HG03159 (cell line): ENCODE measurements at regions not wholly inside any gene's neighbourhood (a gene's known extent, or its start where the extent isn't known, plus 50 kb on each side); places are given as distances from the start of the nearest gene placed in this dataset.
"Not testable (repeated sequence)": the region's sequence is repeated elsewhere in the genome, so short reads cannot be mapped to it uniquely, and the experiment has no call there.

Experiments used
- ATAC-seq: cut with Tn5 transposase; IDR thresholded peaks from one replicate; pipeline ENCODE4 v1.9.1; 2021; ENCODE audit warnings: mild to moderate bottlenecking, moderate library complexity; ENCODE audit not compliant: unreplicated experiment

GRCh38 chr4:116058129-116058528 is 944.7 kb upstream of the NDST4 start:
- ATAC-seq: no peak

- no peak for ATAC-seq
Observed at GRCh38 chr4:116055857-116056827, 942.7 kb upstream of the NDST4 start.

- no peak for ATAC-seq
Observed at GRCh38 chr4:116027311-116027710, 913.9 kb upstream of the NDST4 start.

DNA sequence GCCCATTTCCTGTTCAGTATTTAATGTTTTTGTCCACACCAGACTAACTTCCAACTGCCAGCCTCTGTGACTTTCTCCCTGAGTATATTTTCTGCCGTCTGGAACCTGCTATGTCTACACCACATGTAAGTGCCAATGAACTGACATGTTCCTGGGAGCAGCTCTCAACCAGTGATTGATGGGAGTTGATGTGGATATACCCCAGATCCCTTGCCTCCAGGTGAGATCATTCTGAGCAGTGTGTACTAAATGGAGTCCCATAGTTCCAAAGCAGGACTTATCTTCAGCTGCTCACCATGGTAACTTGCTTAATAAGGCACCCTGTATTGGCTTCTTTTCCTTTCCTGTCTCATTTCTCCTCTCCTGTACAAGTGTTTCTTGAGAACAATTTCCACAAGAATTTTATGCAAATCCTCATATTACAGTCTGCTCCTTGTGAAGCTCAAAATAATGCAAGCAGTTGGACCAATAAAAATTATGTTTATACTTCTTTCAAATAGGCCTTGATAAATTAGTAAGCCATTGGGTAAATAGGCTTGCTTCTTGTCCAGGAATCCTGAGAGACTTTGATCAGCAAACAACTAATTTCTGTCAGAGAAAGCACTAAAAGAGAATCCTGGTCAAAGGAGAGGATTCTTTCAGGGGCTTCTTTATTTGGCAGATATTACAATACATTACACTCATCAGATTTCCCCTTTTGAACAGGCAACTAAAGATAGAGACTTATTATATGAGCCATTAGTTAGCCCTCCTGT is 911.7 kb upstream of the NDST4 start:
- ATAC-seq: no peak

- ATAC-seq: no peak
Observed at GRCh38 chr4:116023049-116023448, 909.6 kb upstream of the NDST4 start.

DNA sequence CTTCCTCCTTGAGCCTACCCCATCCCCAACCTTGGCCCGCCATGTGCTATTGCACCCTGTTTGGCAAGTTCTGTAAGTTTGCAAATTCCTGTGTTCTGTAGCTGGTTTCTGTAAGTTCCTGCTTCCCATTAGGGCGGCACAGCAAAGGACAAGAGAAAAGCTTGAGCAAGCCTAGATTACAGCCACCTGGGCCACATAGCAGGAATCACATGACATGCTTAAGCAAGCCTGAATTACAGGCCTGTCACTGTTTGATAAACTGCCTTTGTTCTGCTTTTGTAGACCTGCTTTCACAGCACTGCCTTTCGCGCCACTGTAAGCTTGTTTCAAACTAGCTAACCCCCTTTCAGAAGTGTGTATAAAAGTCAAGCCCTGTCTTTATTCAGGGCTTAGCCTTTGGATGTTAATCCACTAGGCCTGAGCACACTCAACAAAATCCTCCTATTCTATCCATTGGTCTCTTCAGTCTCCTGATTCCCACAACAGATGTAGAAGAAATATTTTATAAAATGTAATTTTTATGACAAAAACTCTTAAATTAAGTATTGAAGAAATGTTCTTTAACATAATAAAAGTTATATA is 906.8 kb upstream of the NDST4 start:
- no peak for ATAC-seq

- no peak for ATAC-seq
Observed at GRCh38 chr4:116018831-116019230, 905.4 kb upstream of the NDST4 start.

DNA sequence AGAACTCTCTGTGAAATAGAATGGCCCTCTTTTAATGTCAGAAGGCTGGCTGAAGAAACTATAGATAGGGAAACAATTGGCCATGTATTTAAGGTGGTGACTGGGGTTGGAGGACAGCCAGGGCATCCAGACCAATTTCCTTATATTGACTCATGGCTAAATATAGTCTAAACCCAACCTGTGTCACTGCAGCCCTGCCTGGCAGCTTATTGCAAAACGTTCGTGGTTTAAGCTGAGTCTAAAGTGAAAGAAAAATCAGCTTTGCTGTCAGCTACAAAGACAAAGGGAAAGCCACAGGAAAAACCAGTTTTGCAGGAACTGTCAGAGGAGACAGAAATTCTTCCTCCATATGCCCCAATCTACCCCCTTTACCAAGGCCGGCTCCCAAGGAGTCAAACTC is 902.8 kb upstream of the NDST4 start:
- ATAC-seq: no peak

GRCh38 chr4:116015549-116015948 is 902.1 kb upstream of the NDST4 start:
- no peak for ATAC-seq

DNA sequence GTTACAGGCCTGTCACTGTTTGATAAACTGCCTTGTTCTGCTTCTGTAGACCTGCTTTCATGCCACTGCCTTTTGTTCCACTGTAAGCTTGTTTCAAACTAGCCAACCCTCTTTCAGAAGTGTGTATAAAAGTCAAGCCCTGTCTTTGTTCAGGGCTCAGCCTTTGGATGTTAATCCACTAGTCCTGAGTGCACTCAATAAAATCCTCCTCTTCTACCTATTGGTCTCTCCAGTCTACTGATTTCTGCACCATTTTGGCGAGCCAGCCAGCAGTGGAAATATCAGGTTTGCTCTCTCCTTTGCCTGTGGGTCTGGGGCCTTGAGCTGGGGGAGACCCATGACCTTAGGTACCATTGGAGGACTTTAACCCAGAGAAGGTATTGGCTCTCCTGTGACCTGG is 901.6 kb upstream of the NDST4 start:
- ATAC-seq: no peak

- ATAC-seq: no peak
Observed at GRCh38 chr4:116010923-116011322, 897.5 kb upstream of the NDST4 start.

DNA sequence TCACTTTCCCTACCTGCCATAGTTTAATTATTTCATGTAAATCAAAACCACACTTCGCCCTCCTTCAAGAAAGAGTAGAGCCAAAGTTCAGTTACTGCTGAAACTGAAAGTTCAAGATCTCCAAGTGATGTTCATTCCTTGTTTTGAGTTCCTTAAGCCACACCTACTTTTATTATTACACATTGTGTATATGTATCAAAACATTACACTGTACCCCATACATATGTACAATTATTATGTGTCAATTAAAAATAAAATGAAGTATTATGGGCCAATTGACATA is 892.3 kb upstream of the NDST4 start:
- no peak for ATAC-seq

GRCh38 chr4:116005037-116005805 is 891.8 kb upstream of the NDST4 start:
- no peak for ATAC-seq

DNA sequence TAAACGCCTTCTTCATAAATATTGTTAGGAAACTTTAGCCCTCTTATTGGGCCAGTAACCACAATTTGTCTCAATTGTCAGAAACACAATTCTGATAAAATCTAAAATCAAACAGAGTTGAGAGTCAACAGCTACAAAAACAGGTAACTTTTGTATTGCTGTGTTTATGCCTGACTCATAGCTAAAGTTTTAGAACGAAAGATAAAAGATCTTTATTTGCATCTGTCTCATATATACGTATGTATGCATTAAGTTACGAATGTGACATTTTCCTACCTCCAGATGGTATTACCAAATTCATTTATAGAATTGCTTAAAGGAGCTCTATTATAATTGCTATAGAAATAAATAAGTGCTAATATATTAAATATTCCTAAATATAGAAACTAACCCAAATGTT is 887.9 kb upstream of the NDST4 start:
- ATAC-seq: no peak

GRCh38 chr4:115986573-115986972 is 873.2 kb upstream of the NDST4 start:
- ATAC-seq: no peak

DNA sequence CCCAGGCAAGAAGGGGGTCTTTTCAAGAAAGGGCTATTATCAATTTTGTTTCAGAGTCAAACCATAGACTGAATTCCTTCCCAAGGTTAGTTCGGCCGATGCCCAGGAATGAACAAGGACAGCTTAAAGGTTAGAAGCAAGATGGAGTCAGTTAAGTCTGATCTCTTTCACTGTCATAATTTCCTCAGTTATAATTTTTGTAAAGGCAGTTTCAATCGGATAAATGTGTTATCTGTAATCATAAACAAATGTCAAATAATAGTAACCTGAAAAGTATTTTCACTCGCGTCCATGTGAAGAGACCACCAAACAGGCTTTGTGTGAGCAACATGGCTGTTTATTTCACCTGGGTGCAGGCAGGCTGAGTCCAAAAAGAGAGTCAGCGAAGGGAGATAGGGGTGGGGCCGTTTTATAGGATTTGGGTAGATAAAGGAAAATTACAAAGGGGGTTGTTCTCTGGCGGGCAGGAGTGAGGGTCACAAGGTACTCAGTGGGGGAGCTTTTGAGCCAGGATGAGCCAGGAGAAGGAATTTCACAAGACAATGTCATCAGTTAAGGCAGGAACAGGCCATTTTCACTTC is 862.1 kb upstream of the NDST4 start:
- ATAC-seq: not testable (repeated sequence)

- ATAC-seq: no peak
Observed at GRCh38 chr4:115973768-115974167, 860.3 kb upstream of the NDST4 start.

DNA sequence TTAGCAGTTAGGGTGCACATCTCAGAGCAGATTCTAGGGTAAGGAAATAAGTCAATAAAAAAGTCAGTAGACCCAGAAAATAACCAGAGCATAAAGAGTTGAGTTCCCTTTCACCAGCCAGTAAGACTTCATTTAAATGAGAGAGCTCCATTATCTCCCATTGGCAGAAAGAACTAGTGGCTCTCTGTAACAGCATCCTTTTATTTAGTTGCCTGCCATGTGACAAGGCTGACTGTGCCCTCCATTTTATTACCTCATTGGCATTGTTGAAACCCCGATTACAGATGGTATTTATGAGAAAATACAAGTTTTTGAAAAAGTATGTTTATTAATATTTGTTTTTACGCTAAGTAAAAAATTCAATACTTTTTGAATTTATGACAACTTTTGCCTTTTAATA is 859.5 kb upstream of the NDST4 start:
- no peak for ATAC-seq

- no peak for ATAC-seq
Observed at GRCh38 chr4:115970859-115971258, 857.4 kb upstream of the NDST4 start.

DNA sequence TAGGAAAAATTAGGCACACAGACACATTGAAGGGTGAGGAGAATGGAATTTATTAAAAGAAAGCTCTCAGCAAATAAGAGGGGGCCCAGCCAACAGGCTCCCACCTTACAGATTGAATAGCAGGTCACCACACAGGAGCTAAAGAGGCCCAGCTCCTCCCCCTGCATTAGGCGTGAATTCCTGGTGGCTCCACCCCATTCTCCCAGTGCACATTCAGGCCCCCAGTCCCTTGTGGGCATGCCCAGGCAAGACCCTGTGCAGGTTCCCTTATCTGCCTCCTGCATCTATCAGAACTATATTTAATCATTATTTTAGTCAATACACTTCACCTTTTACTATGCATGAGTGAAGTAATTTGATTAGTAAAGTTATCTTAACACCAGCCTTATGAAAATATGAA is 856.3 kb upstream of the NDST4 start:
- ATAC-seq: no peak

- no peak for ATAC-seq
Observed at GRCh38 chr4:115965588-115965987, 852.2 kb upstream of the NDST4 start.
